Sciatic nerve (tissue), 2 donors: ENCODE measurements at regions not wholly inside any gene's neighbourhood (a gene's known extent, or its start where the extent isn't known, plus 50 kb on each side); places are given as distances from the start of the nearest gene placed in this dataset.
A peak's percentile ranks its signal among the peaks of the same experiment; 100 is the strongest.

Source experiments
- ATAC-seq: fragments of 200-7000 bp; cut with Tn5 transposase; one replicate; pipeline ENCODE4 v1.9.1; 2020; ENCODE audit warnings: mild to moderate bottlenecking, moderate library complexity
- DNase-seq: peaks from one replicate; pipeline ENCODE4 v3.0.0-alpha.2; 2020; ENCODE audit warnings: low spot score
- intact Hi-C: fragments of 100-400 bp; cut with DNase I; formaldehyde crosslinking; loops from one replicate; pipeline ENCODE4 v1.14.2; 2022
- donor health status: DM: no; HTN: no; CAD: no.
- donor health status: DM: no; HTN: no; CAD: no.

DNA sequence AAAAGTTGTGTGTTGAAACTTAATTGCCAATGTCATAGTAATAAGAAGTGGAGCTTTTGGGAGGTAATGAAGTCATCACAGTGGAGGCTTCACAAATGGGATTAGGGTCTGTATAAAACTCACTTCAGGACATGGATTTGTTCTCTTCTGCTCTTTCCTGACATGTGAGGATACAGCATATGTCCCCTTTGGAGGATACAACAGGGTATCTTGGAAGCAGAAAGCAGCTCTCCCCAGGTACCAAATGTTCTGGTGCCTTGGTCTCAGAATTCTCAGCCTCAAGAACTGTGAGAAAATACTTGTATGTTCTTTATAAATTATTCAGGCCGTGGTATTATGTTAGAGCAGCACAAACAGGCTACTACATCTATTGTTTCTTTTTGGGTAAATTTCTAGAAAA lies 210.9 kb downstream of the DIPK2A start:
- no peak for DNase-seq
- ATAC-seq: no peak
- intact Hi-C loops: no loop called here

DNA sequence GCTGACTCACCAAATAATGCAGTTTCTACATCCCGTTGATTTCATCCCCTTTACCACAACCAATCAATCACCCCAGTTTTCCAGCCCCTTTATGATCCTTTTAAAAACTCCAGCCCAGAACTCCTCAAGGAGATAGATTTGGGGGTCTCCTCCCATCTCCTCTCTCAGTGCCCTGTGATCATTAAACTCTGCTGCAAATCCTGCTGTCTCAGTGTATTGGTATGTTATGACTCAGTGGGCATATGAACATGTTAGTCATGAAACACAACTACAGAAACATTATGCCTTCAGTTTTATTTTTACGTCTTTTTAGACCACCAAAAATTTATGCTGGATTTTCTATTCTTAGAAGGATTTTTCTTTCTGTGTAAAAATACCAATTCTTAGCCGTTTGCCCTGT lies 213.7 kb downstream of the DIPK2A start:
- no peak for DNase-seq
- intact Hi-C loops: no loop called here

DNA sequence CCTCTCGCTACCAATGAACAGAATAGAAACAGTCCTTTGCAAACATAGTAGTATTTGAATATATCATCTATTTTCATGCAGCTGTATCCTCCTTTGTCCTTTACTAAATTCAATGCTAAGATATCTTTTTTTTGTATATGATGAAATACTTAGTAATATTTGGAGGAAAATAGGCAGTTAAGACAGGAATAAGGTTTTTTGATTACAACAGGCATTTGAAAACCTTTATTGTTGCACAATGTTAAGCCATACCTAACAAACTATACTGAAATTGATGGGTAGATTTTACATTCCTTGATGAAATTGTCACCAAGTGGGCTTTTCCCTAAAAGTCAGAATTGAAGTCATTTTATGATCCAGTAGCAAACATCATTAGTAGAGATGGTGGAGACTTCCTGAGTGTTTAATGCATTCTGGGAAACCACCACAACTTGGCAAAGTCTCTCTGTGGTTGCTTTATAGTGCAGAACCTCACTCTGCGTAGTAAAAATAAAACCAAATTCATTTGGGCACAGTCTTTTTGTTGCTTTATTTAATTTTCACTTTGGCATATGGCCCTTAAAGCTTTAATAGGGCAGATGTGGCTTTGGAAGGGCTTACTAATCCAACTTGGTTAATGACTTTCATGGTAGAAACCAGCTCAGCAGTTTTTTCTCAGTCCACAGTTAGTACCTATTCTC lies 216.0 kb downstream of the DIPK2A start:
- intact Hi-C loops: no loop called here
- DNase-seq (no peak), ATAC-seq (no peak)

More for the DNA sequence above, 213.7 kb downstream of the DIPK2A start:
- no peak for ATAC-seq

DNA sequence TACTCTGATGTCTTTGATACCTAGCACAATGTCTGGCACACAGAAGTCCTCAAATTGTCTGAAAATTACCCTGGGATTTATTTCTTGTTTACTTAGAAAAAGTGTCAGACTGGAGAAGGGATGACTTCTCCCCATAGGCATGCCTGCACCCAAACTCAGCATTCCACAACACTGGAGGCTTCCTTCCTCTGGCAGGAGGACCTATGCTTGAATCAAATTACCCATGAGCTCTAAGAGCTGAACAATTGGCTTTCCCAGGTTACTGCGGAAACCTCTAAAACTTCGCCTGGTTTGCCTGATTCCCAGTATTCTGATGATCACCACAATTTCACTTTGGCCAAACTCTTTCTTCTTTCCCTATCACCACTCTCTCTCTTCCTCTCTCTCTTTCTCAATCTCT lies 217.4 kb downstream of the DIPK2A start:
- DNase-seq (no peak), ATAC-seq (no peak)
- intact Hi-C loops: no loop called here

DNA sequence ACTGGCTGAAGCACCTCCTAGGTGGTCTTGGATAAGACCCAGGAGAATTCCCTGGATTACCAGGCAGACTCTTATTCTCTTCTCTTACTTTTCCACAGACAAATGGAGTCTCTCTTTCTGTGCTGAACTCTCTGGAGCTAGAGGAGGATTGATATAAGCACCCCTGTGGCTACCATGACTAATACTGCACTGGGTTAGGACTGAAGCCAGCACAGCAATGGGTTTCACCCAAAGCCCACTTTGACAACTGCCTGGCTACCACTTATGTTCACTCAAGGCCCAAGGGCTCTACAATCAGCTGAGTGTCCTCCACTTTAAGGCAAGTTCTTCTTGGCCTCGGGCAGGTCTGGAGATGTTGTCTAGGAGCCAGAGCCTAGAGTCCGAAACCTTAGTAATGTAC lies 225.5 kb downstream of the DIPK2A start:
- ATAC-seq (no peak), DNase-seq (no peak)
- intact Hi-C loops: no loop called here

DNA sequence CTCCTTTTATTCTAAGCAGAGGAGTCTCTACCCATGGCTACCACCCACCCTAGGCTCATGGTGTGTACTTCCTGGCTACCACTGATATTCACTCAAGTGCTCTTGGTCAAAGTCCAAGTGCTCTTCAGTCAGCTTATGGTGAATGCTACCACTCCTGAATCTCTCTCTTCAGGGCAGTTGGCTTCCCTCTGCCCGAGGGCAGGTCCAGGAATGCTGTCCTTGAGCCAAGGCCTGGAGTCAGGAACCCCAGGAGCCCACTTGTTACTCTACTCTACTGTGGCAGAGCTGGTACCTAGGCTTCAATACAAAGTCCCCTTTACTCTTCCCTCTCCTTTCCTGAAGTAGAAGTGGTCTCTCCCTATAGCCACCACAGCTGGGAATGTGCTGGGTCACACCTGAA lies 226.0 kb downstream of the DIPK2A start:
- no peak for DNase-seq
- ATAC-seq: no peak
- intact Hi-C loops: no loop called here

DNA sequence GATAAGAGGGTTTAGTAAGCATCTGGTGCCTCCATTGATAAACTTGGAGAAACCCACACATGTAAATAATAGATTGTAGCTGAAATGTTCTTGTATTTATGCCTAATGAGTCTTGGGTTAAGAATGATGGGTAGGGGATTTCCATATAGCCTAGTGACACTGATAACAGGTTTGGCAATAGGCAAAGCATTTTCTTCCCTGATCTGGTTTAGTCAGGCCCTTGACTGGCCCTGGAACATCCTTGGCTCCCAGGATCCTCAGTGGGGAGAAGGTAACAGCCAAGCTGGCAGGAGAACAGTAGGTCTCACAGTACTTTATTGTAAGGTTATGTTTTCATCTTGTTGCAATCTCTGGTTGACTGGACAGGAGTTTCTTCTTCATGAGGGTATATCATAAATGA lies 228.4 kb downstream of the DIPK2A start:
- DNase-seq: no peak
- ATAC-seq: no peak
- intact Hi-C loops: no loop called here

DNA sequence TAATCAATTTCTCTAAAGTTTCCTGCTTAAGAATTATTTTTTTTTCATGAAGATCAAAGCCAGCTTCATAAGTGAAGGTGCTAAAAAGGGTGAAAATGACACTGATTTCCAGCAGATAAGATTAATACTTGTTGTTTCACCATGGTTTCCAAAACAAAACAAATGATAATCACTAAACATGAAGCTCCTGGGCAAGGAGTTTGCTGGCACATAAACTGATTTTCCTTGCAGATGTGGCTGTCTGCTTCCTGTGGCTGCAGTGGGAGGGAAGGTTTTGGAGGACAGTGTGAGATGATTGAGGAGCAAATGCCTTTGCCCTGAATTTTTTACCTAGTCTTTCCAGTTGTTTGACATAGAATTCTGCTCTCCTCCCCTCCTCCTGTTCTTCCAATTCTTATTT lies 228.8 kb downstream of the DIPK2A start:
- ATAC-seq (no peak), DNase-seq (no peak)
- intact Hi-C loops: no loop called here

DNA sequence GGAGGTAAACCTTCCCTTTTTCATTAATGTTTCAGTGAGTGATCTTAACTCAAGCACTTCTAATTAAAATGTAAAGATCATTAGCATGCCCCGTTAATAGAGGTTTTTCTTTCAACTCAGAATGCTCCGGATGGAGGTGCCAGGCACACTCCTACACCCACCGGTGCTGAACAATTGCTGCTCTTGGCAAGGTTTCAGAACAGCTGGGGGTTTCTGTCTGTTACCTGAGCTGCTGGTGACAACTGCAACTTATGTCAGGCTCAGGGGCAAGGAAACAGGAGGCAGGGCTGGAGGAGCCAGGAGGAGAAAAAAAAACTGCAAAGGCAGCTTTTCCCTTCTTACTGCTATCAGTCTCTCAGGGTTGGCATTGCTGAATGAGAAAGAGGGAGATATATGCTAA lies 250.1 kb downstream of the DIPK2A start:
- DNase-seq: no peak
- intact Hi-C loops: no loop called here
- no peak for ATAC-seq

DNA sequence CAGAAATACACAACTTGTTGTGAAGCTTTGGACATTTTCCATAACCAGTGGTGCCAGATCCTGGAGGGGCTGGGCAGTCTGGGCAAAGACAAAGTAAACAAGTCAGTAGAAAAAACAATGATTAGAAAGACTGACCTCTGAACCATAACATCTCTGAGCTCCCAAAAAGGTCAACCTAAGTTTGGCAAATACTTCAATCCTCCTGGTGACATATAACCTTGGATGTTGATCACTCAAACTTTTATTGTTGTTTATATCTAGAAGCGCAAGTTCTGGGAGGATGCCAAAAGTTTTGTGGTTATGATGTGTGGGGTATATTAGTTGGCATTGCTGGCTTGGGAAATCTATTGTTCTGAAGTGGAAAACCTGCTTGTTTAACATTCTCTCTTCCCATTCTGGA lies 257.7 kb downstream of the DIPK2A start:
- no peak for ATAC-seq
- DNase-seq: no peak
- intact Hi-C loops: no loop called here

DNA sequence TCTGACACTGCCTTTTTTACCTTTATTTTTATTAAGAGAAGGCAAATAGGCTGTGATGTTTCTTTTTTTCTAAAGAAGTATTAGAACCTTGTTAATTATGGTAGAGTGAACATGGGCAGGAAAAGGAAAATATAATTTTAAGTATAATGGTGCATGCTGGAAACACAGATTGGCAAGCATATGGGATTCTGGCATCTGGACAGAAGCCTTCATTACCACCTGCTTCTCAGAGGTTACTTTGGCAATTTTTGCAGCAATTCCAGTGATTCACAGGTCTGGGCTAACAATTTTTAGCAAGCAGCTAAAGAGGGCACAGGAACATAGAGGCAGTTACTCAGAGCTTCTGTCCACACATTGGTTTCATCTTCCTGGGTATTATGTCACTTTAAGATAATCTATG lies 258.3 kb downstream of the DIPK2A start:
- ATAC-seq (no peak), DNase-seq (no peak)
- intact Hi-C loops: no loop called here

DNA sequence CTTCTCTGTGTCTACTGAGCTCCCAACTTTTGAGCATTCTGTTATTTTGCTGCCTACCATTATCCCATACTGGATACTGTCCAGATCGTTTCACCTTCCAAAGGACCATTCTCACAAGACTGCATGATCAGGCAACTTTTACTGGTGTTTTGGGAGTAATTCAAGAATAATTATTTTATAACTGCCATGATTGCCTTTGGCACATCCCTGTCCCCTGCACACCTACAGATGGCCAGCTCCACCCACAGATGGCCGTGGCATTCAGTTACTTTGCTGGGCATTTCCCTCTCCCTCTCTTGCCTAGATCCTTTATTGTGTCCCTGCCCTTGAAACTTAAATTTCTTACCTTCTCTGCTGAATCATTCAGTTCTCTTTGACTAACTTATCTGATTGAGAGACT lies 263.9 kb downstream of the DIPK2A start:
- intact Hi-C loops: no loop called here
- ATAC-seq: no peak
- no peak for DNase-seq

DNA sequence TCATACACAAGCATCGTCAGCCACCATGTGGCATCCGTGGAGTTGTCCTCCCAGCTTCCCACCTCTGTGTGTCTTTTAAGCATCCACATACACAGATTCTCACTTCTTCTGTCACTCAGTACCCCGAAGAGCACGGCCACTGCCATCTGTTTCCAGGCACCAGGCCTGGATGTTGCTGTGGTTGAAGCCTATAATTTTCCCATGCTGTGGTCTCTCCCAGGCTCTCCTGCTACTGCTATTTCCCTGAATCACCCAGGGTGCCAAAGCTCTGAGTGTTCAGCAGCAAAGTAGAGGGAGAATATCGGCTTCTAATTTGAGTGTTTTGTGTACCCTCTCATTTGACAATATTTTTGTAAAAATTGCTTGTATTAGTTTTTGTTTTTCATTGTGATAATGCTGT lies 265.7 kb downstream of the DIPK2A start:
- DNase-seq: no peak
- intact Hi-C loops: no loop called here
- no peak for ATAC-seq

DNA sequence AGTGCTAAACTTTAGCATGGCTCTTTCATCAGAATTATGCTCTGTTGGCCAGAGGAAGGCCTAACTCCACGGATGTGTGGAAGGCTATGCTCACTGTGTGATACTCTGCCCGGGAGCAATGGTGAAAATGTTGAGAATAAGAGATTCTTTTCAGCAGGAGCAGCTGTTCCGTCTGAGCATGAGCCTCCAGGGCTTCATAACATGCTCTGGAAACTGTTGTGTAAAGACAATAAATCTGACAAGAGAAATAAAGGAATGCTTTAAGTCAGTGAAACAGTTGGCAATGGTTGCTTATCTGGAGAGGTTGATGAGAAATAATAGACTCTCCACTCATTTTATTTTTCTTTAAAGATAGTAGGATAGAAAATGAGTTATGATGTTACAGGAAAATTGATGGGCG lies 269.8 kb downstream of the DIPK2A start:
- intact Hi-C loops: no loop called here
- ATAC-seq: peak; percentile 83

DNA sequence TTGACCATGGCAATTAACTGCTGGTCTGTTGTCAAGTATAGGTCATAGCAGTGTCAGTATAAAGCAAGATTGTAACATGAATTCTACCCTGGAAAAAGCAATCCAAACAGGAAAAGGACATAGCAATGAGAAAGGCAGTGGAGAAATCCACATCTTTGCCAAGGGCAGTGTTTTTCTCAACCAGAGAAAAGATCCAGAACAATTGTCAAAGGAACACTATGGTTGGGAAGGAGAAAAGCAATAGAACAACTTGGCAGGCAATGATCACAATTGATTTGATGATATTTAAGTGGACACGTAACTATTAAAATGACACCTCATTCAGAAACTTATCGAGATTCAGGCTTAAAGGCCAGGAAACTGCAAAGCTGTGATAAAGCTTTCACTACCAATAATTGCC lies 271.1 kb downstream of the DIPK2A start:
- peak; percentile 17 for ATAC-seq
- no peak for DNase-seq
- intact Hi-C loops: no loop called here

More for the DNA sequence above, 269.8 kb downstream of the DIPK2A start:
- no peak for DNase-seq

DNA sequence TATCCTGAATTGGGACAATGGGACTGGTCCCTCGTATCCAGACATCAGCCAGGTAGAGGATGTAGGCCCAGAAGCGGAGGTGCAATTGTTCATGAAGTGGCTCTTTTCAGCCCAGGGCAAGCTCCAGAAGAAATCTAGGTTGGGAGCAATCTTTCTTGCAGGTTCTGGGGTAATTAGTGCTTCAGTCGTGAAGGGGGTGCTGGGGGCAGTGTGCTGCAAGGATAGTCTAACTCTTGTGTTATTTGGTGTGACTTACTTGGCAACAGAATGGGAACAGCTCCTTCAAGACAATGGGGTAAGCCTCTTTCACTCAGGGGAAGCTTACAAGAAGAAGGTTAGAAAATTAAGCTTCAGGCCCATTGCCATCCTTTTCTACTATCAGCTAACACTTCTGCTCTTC lies 273.0 kb downstream of the DIPK2A start:
- ATAC-seq (no peak), DNase-seq (no peak)
- intact Hi-C loops: no loop called here

DNA sequence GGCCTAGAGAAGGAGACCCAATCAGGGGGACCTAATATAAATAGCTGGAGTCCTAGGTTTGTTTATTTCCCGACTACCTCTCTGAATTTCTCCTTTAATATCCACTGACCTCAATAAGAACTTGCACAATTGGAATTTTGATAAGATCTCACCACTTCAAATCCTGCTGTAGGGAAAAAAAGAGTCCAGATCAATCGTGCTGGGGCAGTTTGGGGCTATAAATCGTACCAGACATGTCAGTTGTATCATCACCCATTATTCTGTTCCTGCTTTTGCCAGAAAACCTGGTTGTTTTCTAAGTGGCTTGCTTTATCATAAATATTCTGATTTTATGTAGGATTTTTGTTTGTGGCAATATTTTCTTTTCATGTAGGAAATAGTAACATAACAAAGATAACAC lies 281.3 kb downstream of the DIPK2A start:
- intact Hi-C loops: no loop called here
- ATAC-seq: no peak
- no peak for DNase-seq

DNA sequence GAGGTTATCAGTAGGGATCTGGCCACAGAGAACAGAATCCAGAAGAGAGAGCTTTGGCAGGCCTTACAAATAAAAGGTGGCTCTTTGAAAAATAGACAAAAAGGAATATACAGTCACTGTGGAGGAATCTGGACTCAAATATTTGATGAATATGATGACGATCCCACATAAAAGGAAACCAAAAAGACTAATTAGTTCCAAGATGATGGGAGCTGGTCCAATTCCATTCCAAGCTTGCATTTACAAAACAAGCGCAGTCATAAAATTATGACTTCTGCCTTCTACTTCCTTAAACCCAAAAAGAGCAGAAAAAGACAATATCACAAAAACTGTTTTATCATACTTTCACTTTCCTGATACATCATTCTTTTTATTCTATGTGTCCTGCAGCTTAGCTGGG lies 285.8 kb downstream of the DIPK2A start:
- DNase-seq (no peak), ATAC-seq (no peak)
- intact Hi-C loops: no loop called here

DNA sequence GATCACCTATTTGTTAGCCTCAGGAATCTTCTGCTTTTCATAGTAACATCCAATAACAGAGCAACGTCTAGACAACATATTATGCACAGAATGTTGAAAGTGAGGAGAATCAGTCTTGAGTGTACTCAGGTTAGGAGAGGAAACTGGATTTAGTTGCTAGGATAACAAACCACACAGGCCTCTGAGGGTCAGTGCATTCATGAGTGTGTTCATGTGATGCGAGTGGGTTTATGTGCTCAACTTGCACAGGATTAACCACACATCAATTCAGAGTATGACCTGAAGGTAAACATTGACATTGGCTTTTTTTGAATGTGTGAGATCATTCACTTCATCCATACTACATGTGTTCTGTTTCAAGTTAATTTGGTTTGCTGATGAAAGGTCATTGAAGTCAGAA lies 287.6 kb downstream of the DIPK2A start:
- ATAC-seq (no peak), DNase-seq (no peak)
- intact Hi-C loops: no loop called here

DNA sequence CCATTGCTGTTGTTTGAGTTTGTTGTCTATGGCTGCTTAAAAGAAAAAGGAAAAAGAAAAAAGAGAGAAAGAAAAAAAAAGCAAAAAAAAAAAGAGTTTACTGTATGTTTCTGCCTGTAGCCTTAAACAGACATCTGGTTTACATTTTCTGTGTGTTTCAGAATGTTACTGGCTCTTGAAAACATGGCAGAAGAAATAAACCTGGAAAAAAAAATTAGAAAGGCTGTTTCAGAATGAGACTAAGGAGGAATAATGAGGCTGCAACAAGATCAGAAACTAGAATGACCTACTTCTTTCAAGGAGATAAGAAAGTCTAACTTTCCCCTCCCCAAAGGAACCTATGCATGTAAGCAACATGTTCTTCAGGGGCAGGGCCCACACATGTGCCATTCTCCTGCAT lies 292.1 kb downstream of the DIPK2A start:
- intact Hi-C loops: loop anchor here (10.0 kb wide), 1 partner anchor 331 kb away; no protein-coding TSS in a partner anchor
- ATAC-seq (no peak), DNase-seq (no peak)

DNA sequence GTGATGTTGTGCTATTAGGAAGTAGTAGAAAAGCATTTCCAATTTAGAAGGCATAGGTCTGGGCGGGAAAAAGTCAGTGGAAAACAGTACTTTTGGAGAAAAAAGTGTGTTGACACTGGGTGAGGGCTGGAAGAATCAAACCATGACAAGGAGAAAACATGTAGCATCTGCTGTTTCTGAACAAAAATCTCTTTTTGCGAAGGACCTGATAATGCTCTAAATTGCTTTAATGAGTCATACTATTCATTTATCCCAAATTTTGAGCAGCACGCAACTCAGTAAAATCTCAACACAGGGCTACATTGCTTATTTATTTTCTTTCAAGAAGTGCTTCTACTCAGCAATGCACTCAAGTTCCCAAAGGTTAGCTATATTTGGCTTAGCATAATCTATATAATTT lies 292.7 kb downstream of the DIPK2A start:
- intact Hi-C loops: loop anchor here (10.0 kb wide), 1 partner anchor 330 kb away; no protein-coding TSS in a partner anchor
- no peak for DNase-seq
- ATAC-seq: no peak
